ENCODE measurements at regions not wholly inside any gene's neighbourhood (a gene's known extent, or its start where the extent isn't known, plus 50 kb on each side); places are given as distances from the start of the nearest gene placed in this dataset.

DNA sequence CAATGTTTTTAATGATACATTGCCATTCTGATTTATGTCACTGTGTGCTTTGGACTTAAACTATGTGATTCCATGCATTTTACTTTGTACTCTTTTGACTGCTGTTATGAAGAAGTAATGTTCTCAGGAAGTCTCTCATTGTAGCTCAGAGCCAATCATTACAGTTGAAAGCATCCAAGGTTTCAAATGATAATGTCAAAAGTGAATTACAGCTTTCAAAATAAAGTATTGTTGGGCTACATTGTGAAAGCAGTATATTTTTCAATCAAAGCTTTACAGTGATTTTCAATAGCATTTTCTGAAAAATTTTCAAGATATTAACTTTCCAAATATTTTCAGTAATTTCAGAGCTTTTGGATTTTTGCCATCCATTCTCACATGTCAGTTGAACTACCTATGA lies 243.6 kb downstream of the ZIC4 start:
- TF ChIP-seq, protein P1, sequence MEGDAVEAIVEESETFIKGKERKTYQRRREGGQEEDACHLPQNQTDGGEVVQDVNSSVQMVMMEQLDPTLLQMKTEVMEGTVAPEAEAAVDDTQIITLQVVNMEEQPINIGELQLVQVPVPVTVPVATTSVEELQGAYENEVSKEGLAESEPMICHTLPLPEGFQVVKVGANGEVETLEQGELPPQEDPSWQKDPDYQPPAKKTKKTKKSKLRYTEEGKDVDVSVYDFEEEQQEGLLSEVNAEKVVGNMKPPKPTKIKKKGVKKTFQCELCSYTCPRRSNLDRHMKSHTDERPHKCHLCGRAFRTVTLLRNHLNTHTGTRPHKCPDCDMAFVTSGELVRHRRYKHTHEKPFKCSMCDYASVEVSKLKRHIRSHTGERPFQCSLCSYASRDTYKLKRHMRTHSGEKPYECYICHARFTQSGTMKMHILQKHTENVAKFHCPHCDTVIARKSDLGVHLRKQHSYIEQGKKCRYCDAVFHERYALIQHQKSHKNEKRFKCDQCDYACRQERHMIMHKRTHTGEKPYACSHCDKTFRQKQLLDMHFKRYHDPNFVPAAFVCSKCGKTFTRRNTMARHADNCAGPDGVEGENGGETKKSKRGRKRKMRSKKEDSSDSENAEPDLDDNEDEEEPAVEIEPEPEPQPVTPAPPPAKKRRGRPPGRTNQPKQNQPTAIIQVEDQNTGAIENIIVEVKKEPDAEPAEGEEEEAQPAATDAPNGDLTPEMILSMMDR (conservative IDR thresholded peaks at IDR 0.05; ENCODE audit: low read length), result no peak
- no peak for TF ChIP-seq EZH2phosphoT487 (IDR thresholded peaks at IDR 0.05; ENCODE audit: borderline replicate concordance, low read depth, low read length)

Data from OCI-LY7 (cell line).